SK-N-MC (cell line): ENCODE measurements at regions not wholly inside any gene's neighbourhood (a gene's known extent, or its start where the extent isn't known, plus 50 kb on each side); places are given as distances from the start of the nearest gene placed in this dataset.

Source experiments
- EZH2 ChIP-seq: fragments of 200-600 bp; sonication (generic); IDR thresholded peaks from one replicate; pipeline ENCODE4 v1.6.1; 2017; ENCODE audit warnings: antibody characterized with exemption
- FOXP2 ChIP-seq: optimal IDR thresholded peaks from 2 replicates; pipeline ENCODE3; 2011; ENCODE audit warnings: mild to moderate bottlenecking, moderate library complexity; ENCODE audit not compliant: insufficient read depth; ENCODE audit errors: extremely low read length, control extremely low read depth
- POLR2AphosphoS5 ChIP-seq: IDR thresholded peaks from 2 replicates; pipeline ENCODE4 v1.6.1; 2012; ENCODE audit warnings: mild to moderate bottlenecking, low read depth, low read length, borderline replicate concordance

DNA sequence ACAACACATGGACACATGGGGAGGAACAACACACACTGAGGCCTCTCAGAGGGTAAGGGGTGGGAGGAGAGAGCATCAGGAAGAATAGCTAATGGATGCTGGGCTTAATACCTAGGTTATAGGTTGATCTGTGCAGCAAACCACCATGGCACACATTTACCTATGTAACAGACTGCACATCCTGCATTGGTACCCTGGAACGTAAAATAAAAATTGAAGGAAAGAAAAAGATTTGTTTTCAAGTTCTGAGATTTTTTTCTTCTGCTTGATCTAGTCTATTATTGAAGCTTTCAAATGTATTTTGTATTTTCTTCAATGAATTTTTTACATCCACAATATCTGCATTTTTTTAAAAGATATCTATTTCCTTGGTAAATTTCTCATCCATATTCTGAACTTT lies 59.3 kb upstream of the SLC4A10 start:
- TF ChIP-seq POLR2AphosphoS5 (no peak), EZH2 (no peak), FOXP2 (no peak)
